ENCODE measurements at regions not wholly inside any gene's neighbourhood (a gene's known extent, or its start where the extent isn't known, plus 50 kb on each side); places are given as distances from the start of the nearest gene placed in this dataset.

- no peak for TF ChIP-seq CTCF (IDR thresholded peaks at IDR 0.05)
These were observed 111.8 kb downstream of the FOXA2 start for GRCh38 chr20:22472447-22473100.

GRCh38 chr20:22471156-22471836 is 113.1 kb downstream of the FOXA2 start:
- no peak for TF ChIP-seq CTCF (IDR thresholded peaks at IDR 0.05)

GRCh38 chr20:22470620-22471026 is 113.7 kb downstream of the FOXA2 start:
- TF ChIP-seq CTCF (IDR thresholded peaks at IDR 0.05), result no peak

- no peak for TF ChIP-seq CTCF (IDR thresholded peaks at IDR 0.05)
These were observed 117.8 kb downstream of the FOXA2 start for GRCh38 chr20:22466447-22467171.

- no peak for TF ChIP-seq CTCF (IDR thresholded peaks at IDR 0.05)
These were observed 118.5 kb downstream of the FOXA2 start for GRCh38 chr20:22465622-22466446.

- TF ChIP-seq CTCF (IDR thresholded peaks at IDR 0.05), result no peak
These were observed 119.9 kb downstream of the FOXA2 start for GRCh38 chr20:22464312-22465003.
